GM18511 (cell line): ENCODE measurements at regions not wholly inside any gene's neighbourhood (a gene's known extent, or its start where the extent isn't known, plus 50 kb on each side); places are given as distances from the start of the nearest gene placed in this dataset.

Source experiments
- ATAC-seq: cut with Tn5 transposase; IDR thresholded peaks from one replicate; pipeline ENCODE4 v1.9.1; 2021; ENCODE audit warnings: mild to moderate bottlenecking, moderate library complexity; ENCODE audit not compliant: unreplicated experiment

GRCh38 chr4:54933579-54933978, 191.8 kb downstream of the KDR start:
- no peak for ATAC-seq

DNA sequence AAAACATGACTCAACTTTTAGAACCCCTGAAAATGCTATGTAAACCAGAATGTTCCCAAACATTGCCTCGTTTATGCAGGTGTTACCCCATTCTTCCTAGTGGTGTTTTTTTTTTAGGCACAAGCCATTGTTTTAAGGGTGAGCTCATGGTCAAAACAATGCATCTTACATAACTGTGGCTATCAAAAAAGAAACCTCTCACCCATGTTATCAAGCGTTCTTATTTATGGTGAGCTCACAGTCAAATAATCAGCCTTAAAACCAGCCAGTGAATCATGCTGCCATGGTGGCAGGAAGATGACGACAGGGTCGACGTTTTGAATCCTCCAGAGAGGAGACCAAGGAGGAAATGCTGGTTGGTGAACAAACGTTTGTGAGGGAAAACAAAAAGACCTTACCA, 195.2 kb downstream of the KDR start:
- ATAC-seq, result no peak

DNA sequence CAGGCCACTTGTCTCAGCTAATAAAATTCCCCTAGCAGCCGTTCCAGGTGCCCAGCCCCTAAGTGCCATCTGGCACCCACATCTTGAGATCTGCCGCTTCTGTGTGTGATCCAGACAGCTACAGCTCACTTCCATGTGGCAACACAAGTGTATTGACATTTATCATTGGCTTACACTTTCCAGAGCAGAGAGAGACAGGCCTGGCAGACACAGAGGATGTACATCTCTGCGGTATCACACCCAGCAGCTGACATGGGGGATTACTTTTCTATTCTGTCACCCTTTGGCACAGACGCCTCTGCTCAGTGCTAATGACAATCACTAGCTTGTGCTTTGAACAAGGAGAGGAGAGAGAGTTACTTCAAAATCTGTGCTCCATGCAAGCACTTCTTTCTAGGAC, 195.9 kb downstream of the KDR start:
- ATAC-seq, result no peak

- no peak for ATAC-seq
Observed at GRCh38 chr4:54924891-54925290, 200.5 kb downstream of the KDR start.

- ATAC-seq, result no peak
Observed at GRCh38 chr4:54915276-54915675, 210.1 kb downstream of the KDR start.

DNA sequence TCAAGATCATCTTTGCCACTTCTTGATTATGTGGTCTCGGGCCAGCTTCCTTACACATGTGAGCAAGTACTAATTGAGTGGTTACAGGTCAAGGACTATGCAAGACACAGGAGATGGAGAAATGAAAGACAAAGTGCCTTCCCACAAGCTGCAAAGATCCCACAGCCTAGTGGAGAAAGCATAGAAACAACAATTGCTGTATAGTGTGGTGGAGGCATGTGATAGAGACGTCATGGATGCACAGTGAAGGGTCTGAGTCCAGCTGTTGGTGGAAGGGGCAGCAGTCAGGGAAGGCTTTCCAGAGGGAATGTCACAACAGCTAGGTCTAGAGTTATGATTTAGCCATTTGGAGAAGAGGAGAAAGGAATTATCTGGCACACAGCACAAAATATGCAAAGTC, 210.6 kb downstream of the KDR start:
- ATAC-seq, result no peak

- no peak for ATAC-seq
Observed at GRCh38 chr4:54913751-54914526, 211.5 kb downstream of the KDR start.

- ATAC-seq, result no peak
Observed at GRCh38 chr4:54912155-54912554, 213.2 kb downstream of the KDR start.

DNA sequence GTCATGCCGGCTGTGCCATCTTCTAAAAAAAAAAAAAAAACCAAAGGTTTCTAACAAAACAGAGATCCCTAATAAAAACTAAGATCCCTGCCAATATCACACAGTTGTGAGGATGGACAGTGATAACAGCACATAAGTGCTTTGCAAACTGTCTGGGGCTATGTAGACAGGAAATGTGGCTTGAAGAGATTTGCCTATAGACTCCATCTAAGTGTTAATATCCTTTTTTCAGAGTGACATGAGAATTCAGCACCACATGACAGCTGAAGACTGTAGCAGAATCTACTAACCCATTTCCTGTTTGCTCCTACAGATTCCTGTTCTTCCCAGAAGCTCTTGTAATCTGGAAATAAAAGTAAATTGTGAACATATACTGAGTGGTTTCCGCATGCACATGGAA, 215.4 kb downstream of the KDR start:
- ATAC-seq, result peak; percentile 50

DNA sequence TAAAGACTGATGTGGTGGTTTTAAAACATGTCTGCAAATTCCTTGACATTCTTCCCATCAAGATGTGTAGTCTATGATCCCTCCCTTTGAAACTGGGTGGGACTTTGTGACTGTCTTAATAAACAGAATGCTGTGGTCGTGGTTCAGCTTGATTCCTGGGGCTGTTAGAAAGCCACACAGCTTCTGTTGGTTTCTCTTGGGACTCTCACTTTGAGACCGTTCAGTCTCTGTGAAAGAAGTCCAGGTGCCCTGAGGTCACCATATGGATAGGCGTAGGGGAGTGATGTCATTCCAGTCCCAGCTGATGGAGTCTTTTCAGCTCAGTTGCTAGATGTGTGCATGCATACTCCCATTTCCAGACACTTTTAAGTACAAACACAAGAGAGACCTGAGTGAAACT, 216.6 kb downstream of the KDR start:
- no peak for ATAC-seq

DNA sequence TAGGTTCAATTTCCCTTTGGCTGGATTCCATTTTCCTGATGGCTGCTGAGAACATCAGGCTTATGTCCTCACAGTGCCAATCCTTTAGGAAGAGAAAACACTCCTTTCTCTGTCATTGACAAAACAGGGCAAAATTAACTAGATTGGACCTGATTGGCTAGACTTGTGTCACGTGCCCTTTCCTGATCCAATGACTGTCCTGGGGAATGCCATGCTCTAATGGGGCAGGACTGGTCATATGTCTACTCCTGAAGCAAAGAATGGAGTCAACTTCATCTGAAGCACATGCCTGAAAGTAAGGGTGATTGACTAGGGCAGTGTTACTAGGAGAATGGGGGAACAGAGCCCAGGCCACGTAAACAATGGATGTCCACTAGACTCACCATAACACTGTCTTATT, 220.4 kb downstream of the KDR start:
- no peak for ATAC-seq

DNA sequence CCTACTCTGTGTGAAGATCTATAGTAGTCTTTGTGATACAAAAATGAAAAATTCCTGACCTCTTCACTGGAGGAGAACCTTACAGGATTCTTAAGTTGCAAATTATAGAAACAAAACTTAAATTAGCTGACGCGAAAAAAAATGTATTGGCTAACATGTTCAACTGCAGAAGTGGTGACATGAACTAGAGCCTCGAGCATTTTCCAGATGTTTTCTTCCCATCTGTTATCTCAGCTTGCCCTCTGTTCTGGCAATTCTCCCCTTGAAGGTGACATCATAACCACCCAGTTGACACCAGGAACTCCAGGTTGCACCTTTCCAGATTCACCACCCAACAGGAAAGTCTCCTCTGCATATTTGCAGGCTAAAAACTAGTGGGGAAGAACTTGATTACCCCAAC, 222.4 kb downstream of the KDR start:
- ATAC-seq, result no peak

DNA sequence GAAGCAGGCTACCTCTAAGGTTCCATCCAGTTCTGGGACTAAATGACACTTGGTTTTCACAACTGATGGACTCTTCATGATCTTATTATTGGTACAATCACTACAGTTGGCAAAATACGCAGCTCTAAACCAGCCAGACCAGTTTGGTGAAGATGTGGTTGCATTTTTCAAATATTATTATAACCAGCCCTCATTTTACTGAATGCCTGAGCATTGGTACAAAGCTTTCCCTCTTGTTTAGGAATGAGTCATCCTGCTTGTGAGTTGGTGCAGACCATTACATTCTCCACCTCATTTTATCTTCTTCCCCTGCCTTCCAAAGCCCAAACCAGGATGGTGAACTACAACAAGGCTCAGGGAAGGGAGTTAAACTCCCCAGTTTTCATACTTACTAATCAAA, 223.1 kb downstream of the KDR start:
- ATAC-seq, result no peak

DNA sequence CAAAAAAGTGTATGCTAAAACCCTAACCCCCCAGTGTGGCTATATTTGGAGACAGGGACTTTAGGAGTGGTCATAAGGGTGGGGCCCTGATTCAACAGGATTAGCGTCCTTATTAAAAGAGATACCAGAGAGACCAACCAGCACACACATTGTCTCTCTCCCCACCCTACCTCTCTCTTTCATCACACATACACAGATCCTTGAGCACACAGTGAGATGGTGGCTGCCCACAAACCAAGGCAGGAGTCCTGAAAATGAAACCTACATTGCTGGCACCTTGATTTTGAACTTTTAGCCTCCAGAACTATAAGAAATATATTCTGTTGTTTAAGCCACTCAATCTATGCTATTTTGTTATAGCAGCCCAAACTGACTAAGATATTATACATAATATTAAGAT, 224.2 kb downstream of the KDR start:
- no peak for ATAC-seq

GRCh38 chr4:54898656-54899340, 226.6 kb downstream of the KDR start:
- no peak for ATAC-seq

DNA sequence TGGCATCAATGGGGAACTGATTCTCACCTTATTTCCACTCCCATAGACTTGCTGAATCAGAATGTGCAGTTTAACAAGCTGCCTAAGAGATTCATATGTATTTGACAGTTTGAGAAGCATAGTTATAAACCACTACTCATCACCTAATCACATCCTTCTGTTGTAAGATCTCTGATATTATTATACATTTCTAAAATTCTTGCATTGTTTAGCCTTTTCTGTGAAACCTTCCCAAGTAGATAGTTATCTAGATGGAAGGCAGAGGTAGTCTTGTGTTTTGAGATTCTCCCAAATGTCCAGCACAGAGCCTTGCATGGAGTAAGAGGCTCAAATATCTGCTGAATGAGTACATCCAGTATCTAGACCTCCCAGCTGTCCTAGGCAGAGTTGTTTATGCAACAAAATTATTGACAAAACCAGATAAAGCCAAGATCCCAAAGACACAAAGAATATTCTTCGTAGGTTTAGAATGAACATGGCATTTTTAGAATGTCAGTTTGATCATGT, 227.3 kb downstream of the KDR start:
- ATAC-seq, result no peak

DNA sequence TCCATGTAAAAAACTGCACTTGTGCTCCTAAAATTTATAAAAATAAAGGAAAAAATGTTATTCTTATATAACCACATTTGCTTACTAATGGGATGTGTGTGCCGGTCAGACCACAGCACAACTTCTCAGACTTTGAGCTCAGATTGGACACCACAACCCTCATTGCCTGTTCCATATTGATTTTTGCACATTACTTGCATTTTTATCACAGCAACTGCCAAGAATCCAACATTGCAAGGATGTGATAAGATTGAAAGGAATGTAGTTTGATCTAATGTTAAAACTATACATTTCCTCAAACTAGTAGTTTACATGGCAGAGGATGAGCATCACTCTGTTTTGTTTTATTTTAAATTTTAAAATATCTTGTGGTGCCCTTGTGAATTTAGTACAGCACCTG, 227.8 kb downstream of the KDR start:
- ATAC-seq, result no peak

- ATAC-seq, result no peak
Observed at GRCh38 chr4:54882616-54883015, 224.9 kb downstream of the KIT start.

GRCh38 chr4:54879576-54879975, 221.8 kb downstream of the KIT start:
- ATAC-seq, result no peak

DNA sequence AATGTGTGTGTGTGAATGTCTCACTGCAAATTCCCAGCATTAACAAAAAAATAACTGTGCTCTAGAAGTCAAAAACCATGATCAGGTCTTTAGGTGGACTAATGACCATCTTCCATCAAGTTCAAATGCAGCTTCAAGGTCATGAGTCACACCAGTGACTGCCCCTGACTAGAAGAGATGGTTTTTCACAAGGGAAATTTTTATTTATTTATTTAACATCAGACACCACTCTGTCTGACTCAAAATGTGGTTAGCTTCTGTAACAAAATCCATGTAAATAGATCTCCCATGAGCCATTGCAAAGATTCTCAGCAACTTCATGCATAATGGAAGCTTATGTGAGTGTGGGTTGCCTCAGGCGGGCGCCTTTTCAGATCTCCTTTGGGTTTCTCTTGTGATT, 219.2 kb downstream of the KIT start:
- ATAC-seq, result no peak

- no peak for ATAC-seq
Observed at GRCh38 chr4:54872261-54872660, 214.5 kb downstream of the KIT start.

GRCh38 chr4:54863571-54864255, 206.0 kb downstream of the KIT start:
- no peak for ATAC-seq
